Type B pancreatic cell (in vitro differentiated cells): ENCODE measurements at regions not wholly inside any gene's neighbourhood (a gene's known extent, or its start where the extent isn't known, plus 50 kb on each side); places are given as distances from the start of the nearest gene placed in this dataset.

ENCODE experiments used
- DNase-seq: peaks from one replicate; pipeline ENCODE4 v3.0.0; 2021; ENCODE audit warnings: mixed read lengths; ENCODE audit not compliant: unreplicated experiment; ENCODE audit errors: extremely low spot score
- H3K27ac Mint-ChIP-seq: 2 replicates; pipeline ENCODE4 v1.8.0; 2021; ENCODE audit warnings: mild to moderate bottlenecking, mixed read lengths
- H3K27me3 Mint-ChIP-seq: 2 replicates; pipeline ENCODE4 v1.8.0; 2021; ENCODE audit warnings: mixed read lengths
- H3K36me3 Mint-ChIP-seq: 2 replicates; pipeline ENCODE4 v1.8.0; 2021; ENCODE audit warnings: mixed read lengths
- H3K4me1 Mint-ChIP-seq: one replicate; pipeline ENCODE4 v1.8.0; 2021; ENCODE audit warnings: mixed read lengths; ENCODE audit not compliant: unreplicated experiment
- H3K4me3 Mint-ChIP-seq: 2 replicates; pipeline ENCODE4 v1.8.0; 2021; ENCODE audit warnings: mild to moderate bottlenecking, mixed read lengths
- H3K9me3 Mint-ChIP-seq: 2 replicates; pipeline ENCODE4 v1.8.0; 2021; ENCODE audit warnings: mixed read lengths
- TF ChIP-seq, protein P1 (sequence below): fragments of 200-600 bp; sonication (generic); conservative IDR thresholded peaks from 2 replicates; pipeline ENCODE4 v1.5.0; 2021; ENCODE audit warnings: antibody characterized with exemption, mild to moderate bottlenecking

- no peak for DNase-seq
- Mint-ChIP-seq H3K27me3 (no peaks in the 10 kb centered on the region), H3K36me3 (no peaks in the 10 kb centered on the region), H3K4me1 (no peaks in the 10 kb centered on the region), H3K27ac (no peak overlapping the region), H3K4me3 (no peak overlapping the region), H3K9me3 (no peaks in the 10 kb centered on the region)
- TF ChIP-seq, protein P1, sequence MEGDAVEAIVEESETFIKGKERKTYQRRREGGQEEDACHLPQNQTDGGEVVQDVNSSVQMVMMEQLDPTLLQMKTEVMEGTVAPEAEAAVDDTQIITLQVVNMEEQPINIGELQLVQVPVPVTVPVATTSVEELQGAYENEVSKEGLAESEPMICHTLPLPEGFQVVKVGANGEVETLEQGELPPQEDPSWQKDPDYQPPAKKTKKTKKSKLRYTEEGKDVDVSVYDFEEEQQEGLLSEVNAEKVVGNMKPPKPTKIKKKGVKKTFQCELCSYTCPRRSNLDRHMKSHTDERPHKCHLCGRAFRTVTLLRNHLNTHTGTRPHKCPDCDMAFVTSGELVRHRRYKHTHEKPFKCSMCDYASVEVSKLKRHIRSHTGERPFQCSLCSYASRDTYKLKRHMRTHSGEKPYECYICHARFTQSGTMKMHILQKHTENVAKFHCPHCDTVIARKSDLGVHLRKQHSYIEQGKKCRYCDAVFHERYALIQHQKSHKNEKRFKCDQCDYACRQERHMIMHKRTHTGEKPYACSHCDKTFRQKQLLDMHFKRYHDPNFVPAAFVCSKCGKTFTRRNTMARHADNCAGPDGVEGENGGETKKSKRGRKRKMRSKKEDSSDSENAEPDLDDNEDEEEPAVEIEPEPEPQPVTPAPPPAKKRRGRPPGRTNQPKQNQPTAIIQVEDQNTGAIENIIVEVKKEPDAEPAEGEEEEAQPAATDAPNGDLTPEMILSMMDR = no peak
Measured at GRCh38 chr4:92186239-92186638, 117.5 kb upstream of the GRID2 start.

GRCh38 chr4:92189146-92189545 is 114.6 kb upstream of the GRID2 start:
- no peak for DNase-seq
- Mint-ChIP-seq H3K27me3 (no peaks in the 10 kb centered on the region), H3K4me3 (no peak overlapping the region), H3K9me3 (no peaks in the 10 kb centered on the region), H3K36me3 (no peaks in the 10 kb centered on the region), H3K27ac (no peak overlapping the region), H3K4me1 (no peaks in the 10 kb centered on the region)
- TF ChIP-seq, protein P1 = no peak

DNA sequence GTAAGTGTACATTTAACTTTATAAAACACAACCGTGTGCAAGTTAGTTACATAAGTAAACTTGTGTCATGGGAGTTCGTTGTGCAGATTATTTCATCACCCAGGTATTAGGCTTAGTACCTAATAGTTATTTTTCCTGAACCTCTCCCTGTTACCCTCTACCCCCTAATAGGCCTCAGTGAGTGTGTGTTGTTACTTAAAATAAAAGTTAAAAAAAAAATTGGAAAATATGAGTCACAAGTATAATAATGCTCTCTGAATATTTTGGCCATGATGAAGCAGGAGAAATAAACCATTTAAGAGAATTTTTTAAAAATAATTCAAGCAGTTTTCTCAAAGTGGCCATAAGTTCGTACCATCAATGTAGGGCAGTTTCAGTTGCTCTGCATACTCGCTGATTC is 105.1 kb upstream of the GRID2 start:
- Mint-ChIP-seq H3K4me3 (no peak overlapping the region), H3K27ac (no peak overlapping the region), H3K4me1 (no peaks in the 10 kb centered on the region)

GRCh38 chr4:92199135-92199534 is 104.6 kb upstream of the GRID2 start:
- no peaks in the 10 kb centered on the region for H3K9me3 Mint-ChIP-seq
- no peaks in the 10 kb centered on the region for H3K27me3 Mint-ChIP-seq
- DNase-seq = no peak
- H3K4me1 Mint-ChIP-seq = peaks cover 2% of the 10 kb centered on the region
- TF ChIP-seq, protein P1 = no peak
- H3K36me3 Mint-ChIP-seq = no peaks in the 10 kb centered on the region
- H3K4me3 Mint-ChIP-seq = no peak overlapping the region
- no peak overlapping the region for H3K27ac Mint-ChIP-seq

More for the DNA sequence above, 105.1 kb upstream of the GRID2 start:
- no peak for DNase-seq
- H3K36me3 Mint-ChIP-seq = no peaks in the 10 kb centered on the region
- H3K27me3 Mint-ChIP-seq = no peaks in the 10 kb centered on the region
- TF ChIP-seq, protein P1 = no peak
- H3K9me3 Mint-ChIP-seq = no peaks in the 10 kb centered on the region

DNA sequence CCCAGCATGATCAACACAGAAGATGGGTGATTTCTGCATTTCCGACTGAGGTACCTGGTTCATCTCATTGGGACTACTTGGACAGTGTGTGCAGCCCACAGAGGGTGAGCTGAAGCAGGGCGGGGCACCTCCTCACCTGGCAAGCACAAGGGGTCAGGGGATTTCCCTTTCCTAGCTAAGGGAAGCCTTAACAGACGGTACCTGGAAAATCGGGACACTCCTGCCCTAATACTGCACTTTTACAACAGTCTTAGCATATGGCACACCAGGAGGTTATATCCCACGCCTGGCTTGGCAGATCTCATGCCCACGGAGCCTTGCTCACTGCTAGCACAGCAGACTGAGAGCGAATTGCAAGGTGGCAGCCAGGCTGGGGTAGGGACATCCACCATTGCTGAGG is 92.9 kb upstream of the GRID2 start:
- H3K4me1 Mint-ChIP-seq = no peaks in the 10 kb centered on the region
- TF ChIP-seq, protein P1 = no peak
- DNase-seq = no peak
- H3K27me3 Mint-ChIP-seq = no peaks in the 10 kb centered on the region
- no peak overlapping the region for H3K4me3 Mint-ChIP-seq
- no peaks in the 10 kb centered on the region for H3K36me3 Mint-ChIP-seq
- no peaks in the 10 kb centered on the region for H3K9me3 Mint-ChIP-seq
- no peak overlapping the region for H3K27ac Mint-ChIP-seq

DNA sequence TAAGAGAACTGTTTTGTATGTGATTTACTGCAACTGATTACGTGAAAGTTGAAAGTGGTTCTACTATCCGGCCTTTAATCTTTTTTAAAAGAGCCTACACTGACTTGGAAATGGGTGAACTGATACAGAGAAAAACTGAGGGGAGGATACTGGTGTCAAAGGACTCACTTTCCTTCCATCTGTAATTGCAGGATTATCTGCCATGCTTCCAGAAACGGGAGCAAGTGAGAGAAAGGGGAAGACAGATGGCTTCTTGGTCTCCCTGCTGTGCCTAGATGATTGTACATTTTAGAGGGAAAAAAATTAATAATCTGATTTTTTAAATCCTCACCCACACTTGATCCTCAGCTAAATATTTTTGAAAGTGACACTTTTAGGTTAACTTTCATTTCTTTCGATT is 88.3 kb upstream of the GRID2 start:
- no peaks in the 10 kb centered on the region for H3K4me1 Mint-ChIP-seq
- H3K27me3 Mint-ChIP-seq = no peaks in the 10 kb centered on the region
- no peak overlapping the region for H3K4me3 Mint-ChIP-seq
- H3K36me3 Mint-ChIP-seq = no peaks in the 10 kb centered on the region
- peaks cover 6% of the 10 kb centered on the region for H3K9me3 Mint-ChIP-seq
- no peak overlapping the region for H3K27ac Mint-ChIP-seq
- no peak for DNase-seq
- TF ChIP-seq, protein P1 = no peak
